Esophagus muscularis mucosa (tissue), 4 donors: ENCODE measurements at regions not wholly inside any gene's neighbourhood (a gene's known extent, or its start where the extent isn't known, plus 50 kb on each side); places are given as distances from the start of the nearest gene placed in this dataset.

Experiments
- DNase-seq: peaks from one replicate; pipeline ENCODE4 v3.0.0-alpha.2; 2017; ENCODE audit errors: extremely low spot score
- H3K27ac ChIP-seq, 4 donors: fragments of 200-600 bp; sonication (generic); replicated peaks in 1 of 4; 1 replicate in 3 of 4; 2 replicates in 1 of 4; pipeline ENCODE4 v1.5.1; 2016 to 2019; ENCODE audit warnings: mild to moderate bottlenecking in 1 of 4
- H3K27me3 ChIP-seq, 4 donors: fragments of 200-600 bp; sonication (generic); one replicate each; pipeline versions ENCODE4 v1.5.1 to v1.6.0; 2016 to 2019
- H3K36me3 ChIP-seq, 4 donors: fragments of 200-600 bp; sonication (generic); one replicate each; pipeline ENCODE4 v1.5.1; 2016 to 2019
- H3K4me1 ChIP-seq, 4 donors: fragments of 200-600 bp; sonication (generic); one replicate each; pipeline ENCODE4 v1.5.1; 2016 to 2019
- H3K4me3 ChIP-seq, 4 donors: fragments of 200-600 bp; sonication (generic); 1 replicate in 2 of 4; 2 replicates in 2 of 4; pipeline ENCODE4 v1.5.1; 2016 to 2019; ENCODE audit warnings: mild to moderate bottlenecking in 4 of 4, moderate library complexity in 1 of 4
- H3K9me3 ChIP-seq, 4 donors: fragments of 200-600 bp; sonication (generic); 1 replicate in 3 of 4; 2 replicates in 1 of 4; pipeline ENCODE4 v1.5.1; 2016 to 2019
- EP300 ChIP-seq: sonication (generic); formaldehyde crosslinking; IDR thresholded peaks from one replicate; pipeline ENCODE4 v1.6.1; 2017; ENCODE audit warnings: antibody characterized with exemption
- POLR2A ChIP-seq: fragments of 450-650 bp; IDR thresholded peaks from one replicate; pipeline ENCODE4 v1.6.1; 2017; ENCODE audit warnings: antibody characterized with exemption, moderate library complexity, mild to moderate bottlenecking, low read depth
- POLR2AphosphoS5 ChIP-seq, 2 donors: sonication (generic); formaldehyde crosslinking; IDR thresholded peaks; one replicate each; pipeline ENCODE4 v1.6.1; 2017; ENCODE audit warnings: antibody characterized with exemption in 2 of 2
- WGBS: methylation state at CpG from one replicate; pipeline ENCODE4 v1.1.5; 2018; 5-methylcytosine and 5-hydroxymethylcytosine counted together
- intact Hi-C: fragments of 100-400 bp; cut with DNase I; formaldehyde crosslinking; loops from one replicate; pipeline ENCODE4 v1.15.1; 2023
- TF ChIP-seq, protein P1 (sequence below), 3 experiments: fragments of 200-600 bp in 2 of 3; fragments of 450-650 bp in 1 of 3; sonication (generic) in 2 of 3; IDR thresholded peaks; one replicate each; pipeline ENCODE4 v1.5.1; 2017 to 2019; ENCODE audit warnings: antibody characterized with exemption in 3 of 3, mild to moderate bottlenecking in 2 of 3, moderate library complexity in 1 of 3

GRCh38 chr7:131899271-131900030 lies 343.0 kb upstream of the PODXL start:
- H3K9me3 ChIP-seq = peaks cover 0 to 5% (median 0%) of the 10 kb centered on the region in 4 donors
- intact Hi-C loops = no loop called here
- no peak for DNase-seq
- H3K27me3 ChIP-seq = no peaks in the 10 kb centered on the region
- no peak for TF ChIP-seq POLR2A
- no peak for TF ChIP-seq POLR2AphosphoS5 (IDR thresholded peaks at IDR 0.05)
- no peak for TF ChIP-seq EP300
- TF ChIP-seq, protein P1, sequence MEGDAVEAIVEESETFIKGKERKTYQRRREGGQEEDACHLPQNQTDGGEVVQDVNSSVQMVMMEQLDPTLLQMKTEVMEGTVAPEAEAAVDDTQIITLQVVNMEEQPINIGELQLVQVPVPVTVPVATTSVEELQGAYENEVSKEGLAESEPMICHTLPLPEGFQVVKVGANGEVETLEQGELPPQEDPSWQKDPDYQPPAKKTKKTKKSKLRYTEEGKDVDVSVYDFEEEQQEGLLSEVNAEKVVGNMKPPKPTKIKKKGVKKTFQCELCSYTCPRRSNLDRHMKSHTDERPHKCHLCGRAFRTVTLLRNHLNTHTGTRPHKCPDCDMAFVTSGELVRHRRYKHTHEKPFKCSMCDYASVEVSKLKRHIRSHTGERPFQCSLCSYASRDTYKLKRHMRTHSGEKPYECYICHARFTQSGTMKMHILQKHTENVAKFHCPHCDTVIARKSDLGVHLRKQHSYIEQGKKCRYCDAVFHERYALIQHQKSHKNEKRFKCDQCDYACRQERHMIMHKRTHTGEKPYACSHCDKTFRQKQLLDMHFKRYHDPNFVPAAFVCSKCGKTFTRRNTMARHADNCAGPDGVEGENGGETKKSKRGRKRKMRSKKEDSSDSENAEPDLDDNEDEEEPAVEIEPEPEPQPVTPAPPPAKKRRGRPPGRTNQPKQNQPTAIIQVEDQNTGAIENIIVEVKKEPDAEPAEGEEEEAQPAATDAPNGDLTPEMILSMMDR (IDR thresholded peaks at IDR 0.05) = no peak
- H3K4me3 ChIP-seq = no peak overlapping the region
- 83% methylated on average over 4 of the region's 4 CpGs for WGBS
- H3K36me3 ChIP-seq = no peaks in the 10 kb centered on the region
- H3K4me1 ChIP-seq = peaks cover 0 to 29% (median 18%) of the 10 kb centered on the region in 4 donors
- H3K27ac ChIP-seq = no peak overlapping the region

DNA sequence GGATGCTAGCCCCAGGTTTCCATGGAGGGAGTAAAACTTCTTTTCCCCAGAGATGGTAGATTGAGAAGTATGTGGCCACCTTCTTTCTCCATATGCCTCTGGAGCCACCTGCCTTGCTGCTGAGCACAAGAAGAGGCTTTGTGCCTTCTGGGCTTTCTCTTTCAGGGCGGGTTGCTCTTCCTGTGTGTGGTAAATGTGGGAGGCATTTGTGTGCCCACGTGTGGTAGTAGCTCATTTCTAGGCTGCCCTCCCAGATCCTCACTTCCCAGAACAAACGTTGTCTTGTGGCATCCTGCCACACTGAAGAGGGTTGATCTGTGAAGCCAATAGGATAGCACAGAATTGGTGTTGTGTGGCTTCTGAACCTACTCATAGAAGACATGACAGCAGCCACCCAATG lies 342.0 kb upstream of the PODXL start:
- peaks cover 0 to 4% (median 0%) of the 10 kb centered on the region in 4 donors for H3K9me3 ChIP-seq
- peaks cover 0 to 29% (median 18%) of the 10 kb centered on the region in 4 donors for H3K4me1 ChIP-seq
- DNase-seq = no peak
- H3K4me3 ChIP-seq = no peak overlapping the region
- no peaks in the 10 kb centered on the region for H3K36me3 ChIP-seq
- TF ChIP-seq POLR2AphosphoS5 (IDR thresholded peaks at IDR 0.05) (no peak), EP300 (no peak), POLR2A (no peak)
- TF ChIP-seq, protein P1 (IDR thresholded peaks at IDR 0.05) = no peak
- intact Hi-C loops = no loop called here
- WGBS = 42% methylated on average over 2 of the region's 3 CpGs
- H3K27ac ChIP-seq = no peak overlapping the region
- no peaks in the 10 kb centered on the region for H3K27me3 ChIP-seq

- Histone ChIP-seq H3K27ac (no peak overlapping the region), H3K27me3 (no peaks in the 10 kb centered on the region), H3K36me3 (no peaks in the 10 kb centered on the region), H3K4me3 (no peak overlapping the region), H3K4me1 (peaks cover 0 to 29% (median 18%) of the 10 kb centered on the region in 4 donors), H3K9me3 (no peaks in the 10 kb centered on the region)
- no peak for TF ChIP-seq POLR2A
- DNase-seq = no peak
- intact Hi-C loops = no loop called here
- WGBS = 70% methylated on average over 2 of the region's 2 CpGs
Observed at GRCh38 chr7:131897790-131898165, 341.4 kb upstream of the PODXL start.

DNA sequence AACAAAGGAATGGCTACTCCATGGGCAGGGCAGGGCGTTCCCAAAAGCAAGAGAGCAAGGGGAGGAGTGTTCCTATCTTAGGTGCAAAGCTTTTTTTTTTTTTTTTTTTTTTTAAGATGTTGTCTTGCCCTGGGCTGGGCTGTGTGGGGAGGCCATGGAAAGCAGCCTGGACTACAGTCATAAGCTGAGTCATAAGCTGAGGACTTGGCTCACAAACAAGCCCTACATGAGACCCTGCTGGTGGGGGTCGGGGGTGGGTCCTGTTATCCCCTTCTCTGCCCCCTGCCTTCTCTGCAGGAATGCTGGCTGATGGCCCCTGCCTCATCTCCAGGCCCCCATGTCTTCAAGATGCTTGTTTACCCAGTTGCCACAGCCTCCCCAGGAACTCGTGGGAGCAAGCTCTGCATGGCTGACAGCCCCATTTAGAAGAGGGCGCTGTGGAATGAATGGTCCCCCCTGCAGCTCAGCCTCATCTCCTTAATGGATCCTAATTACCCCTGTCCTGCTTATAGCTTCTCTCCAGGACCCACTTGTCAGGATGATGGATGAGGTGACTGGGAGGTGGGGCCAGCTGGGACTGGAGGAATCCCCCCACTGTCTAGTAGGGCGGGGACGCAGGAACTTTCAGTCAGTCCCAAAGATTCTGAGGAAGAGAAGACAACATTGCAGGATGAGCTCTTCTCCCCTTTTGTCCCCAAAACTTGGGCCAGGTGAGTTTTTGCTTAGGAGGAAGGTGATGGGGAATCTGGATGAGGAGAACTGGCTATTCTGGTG lies 340.8 kb upstream of the PODXL start:
- H3K9me3 ChIP-seq = no peaks in the 10 kb centered on the region
- intact Hi-C loops = no loop called here
- WGBS = 35% methylated on average over 5 of the region's 6 CpGs
- no peak overlapping the region for H3K4me3 ChIP-seq
- no peaks in the 10 kb centered on the region for H3K27me3 ChIP-seq
- TF ChIP-seq EP300 (no peak), POLR2AphosphoS5 (IDR thresholded peaks at IDR 0.05) (no peak), POLR2A (no peak)
- TF ChIP-seq, protein P1 (IDR thresholded peaks at IDR 0.05) = no peak
- H3K4me1 ChIP-seq = peaks cover 0 to 29% (median 18%) of the 10 kb centered on the region in 4 donors
- H3K27ac ChIP-seq = no peak overlapping the region
- no peak for DNase-seq
- no peaks in the 10 kb centered on the region for H3K36me3 ChIP-seq

- TF ChIP-seq POLR2AphosphoS5 (IDR thresholded peaks at IDR 0.05) (no peak), POLR2A (no peak), EP300 (no peak)
- TF ChIP-seq, protein P1 (IDR thresholded peaks at IDR 0.05) = no peak
- H3K9me3 ChIP-seq = no peaks in the 10 kb centered on the region
- 86% methylated on average over 7 of the region's 7 CpGs for WGBS
- peaks cover 0 to 29% (median 18%) of the 10 kb centered on the region in 4 donors for H3K4me1 ChIP-seq
- no peak overlapping the region for H3K27ac ChIP-seq
- H3K27me3 ChIP-seq = no peaks in the 10 kb centered on the region
- H3K4me3 ChIP-seq = no peak overlapping the region
- DNase-seq = no peak
- intact Hi-C loops = no loop called here
- H3K36me3 ChIP-seq = no peaks in the 10 kb centered on the region
Observed at GRCh38 chr7:131896165-131896863, 339.9 kb upstream of the PODXL start.
